Colon (tissue), 2 donors: ENCODE measurements at regions not wholly inside any gene's neighbourhood (a gene's known extent, or its start where the extent isn't known, plus 50 kb on each side); places are given as distances from the start of the nearest gene placed in this dataset.
"Not testable (repeated sequence)": the region's sequence is repeated elsewhere in the genome, so short reads cannot be mapped to it uniquely, and the experiment has no call there.

Experiments
- FAIRE-seq: peaks from 2 replicates; lab custom pipeline; 2012; peaks lifted over from hg19 to GRCh38; lab: Jason Lieb, UNC
- donor health status: control.
- donor health status: control.

DNA sequence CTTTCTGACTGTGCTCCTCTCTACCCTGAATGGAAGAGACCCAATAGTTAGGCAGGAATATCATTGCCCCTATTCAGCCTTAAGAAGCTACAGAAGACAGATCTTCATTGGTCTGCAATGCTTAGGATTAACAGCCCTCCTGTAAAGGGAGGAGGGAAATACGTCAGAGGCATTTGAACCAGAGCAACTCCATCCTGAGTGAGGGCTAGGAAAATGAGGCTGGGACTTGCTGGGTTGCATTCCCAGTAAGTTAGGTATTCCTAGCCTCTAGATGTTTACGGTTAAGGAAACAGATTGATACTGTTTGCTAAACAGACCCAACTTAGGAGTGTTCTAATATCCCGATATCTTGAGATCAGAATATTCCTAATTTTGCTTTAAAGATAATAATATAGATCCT, 63.5 kb downstream of the PCDH18 start:
- no peak for FAIRE-seq

- FAIRE-seq: no peak
These were observed 64.8 kb downstream of the PCDH18 start for GRCh38 chr4:137467537-137467936.

DNA sequence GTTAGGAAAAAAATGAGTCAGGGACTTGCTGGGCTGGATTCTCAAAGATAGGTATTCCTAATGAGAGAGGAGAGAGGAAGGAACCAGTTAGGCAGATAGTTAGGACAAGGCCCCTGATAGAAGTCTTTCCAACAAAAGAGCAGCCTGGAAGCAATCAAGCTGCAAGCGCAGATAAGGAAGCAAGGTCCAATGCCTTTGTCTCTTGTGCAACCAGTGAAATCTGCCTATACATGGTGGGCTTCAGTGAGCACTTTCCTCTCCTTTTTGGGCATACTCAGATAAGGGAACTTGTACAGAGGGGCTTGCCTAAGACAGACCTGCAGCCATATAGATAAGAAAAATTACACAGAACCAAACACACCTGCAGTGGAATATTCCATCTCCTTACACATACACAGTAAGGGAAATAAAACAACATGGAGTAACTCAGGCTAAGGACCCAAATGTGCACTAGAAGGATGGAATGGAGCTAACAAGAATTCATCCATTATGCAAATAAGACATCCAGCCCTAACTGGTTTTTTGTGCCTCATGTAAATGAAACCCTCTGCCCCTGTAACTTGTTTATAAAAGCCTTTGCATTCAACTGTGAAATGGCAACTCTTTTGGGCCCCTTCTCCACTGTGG, 68.8 kb downstream of the PCDH18 start:
- FAIRE-seq: no peak

DNA sequence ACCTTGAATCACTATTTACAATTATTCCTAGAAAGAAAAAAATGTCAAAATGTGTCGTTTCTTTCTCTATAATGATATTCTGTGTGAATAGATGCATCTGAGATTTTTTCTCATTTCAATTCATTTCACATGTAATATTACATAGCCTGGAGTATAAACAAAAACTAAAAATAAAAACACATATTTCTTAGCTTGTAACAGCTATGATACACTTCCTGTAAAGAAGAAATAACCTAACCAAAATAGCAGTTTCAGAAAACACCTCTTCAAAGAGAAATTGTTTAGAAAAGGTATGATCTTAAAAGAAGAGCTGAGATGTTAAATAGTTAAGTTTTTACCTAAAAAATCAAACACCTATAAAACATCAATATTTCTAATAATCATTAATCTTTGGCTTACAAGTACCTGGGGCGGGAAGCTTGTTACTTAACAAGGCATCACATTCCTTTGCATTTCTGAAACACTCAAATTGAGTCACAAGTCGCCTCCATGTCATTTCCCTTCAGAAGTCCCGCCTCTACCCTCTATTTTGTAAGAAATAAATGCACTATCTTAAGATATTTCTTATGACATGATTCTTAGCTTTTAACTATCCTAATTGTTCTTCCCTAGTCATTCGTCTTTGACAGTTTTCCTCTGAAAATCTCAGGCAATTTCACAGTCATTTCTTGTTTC, 76.5 kb downstream of the PCDH18 start:
- no peak for FAIRE-seq

- no peak for FAIRE-seq
These were observed 77.5 kb downstream of the PCDH18 start for GRCh38 chr4:137454767-137455166.

DNA sequence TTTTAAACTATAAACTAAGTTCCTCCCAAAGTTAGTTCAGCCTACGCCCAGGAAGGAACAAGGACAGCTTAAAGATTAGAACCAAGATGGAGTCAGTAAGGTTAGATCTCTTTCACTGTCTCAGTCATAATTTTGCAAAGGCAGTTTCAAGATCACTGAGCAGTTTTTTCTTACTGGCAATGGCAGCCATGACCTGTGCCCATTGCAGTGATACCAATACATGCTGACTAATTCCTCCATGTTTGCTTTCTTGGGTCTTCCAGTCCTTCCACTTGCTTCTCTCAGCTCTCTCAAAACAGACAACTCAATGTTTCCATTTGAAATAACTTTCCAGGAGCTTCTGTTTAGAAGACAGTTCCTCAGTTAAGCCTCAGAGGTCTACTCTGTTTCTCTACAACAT, 79.5 kb downstream of the PCDH18 start:
- FAIRE-seq: no peak

DNA sequence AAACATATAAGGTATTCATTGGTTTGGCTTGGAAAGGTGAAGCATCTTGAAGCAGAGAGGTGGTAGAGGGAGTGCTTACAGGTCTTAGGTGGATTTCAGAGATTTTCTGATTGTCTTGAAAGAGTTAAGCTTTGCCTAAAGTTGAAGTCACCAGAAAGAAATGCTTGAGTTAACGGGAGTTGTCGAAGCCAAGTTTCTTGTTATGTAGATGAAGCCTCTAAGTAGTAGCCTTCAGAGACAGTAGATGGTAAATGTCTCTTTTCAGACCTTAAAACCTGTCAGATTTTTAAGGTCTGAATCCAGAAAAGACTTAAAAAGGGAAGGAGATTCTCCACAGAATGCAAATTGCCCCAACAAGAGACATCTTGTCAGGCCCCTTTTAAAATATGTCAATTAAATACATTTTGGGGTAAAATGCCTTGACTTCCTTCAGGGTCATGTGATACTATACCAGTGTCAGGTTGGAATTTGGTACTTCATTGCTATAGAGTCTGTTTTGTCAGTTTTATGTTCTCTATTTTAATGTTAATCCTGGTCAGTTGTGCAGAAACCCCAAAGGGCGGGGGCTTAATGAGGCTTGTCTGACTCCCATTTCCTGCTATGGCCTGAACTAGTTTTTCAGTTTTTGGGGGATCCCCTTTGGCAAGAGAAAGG, 81.0 kb downstream of the PCDH18 start:
- FAIRE-seq: no peak

- FAIRE-seq: no peak
These were observed 83.9 kb downstream of the PCDH18 start for GRCh38 chr4:137448402-137448801.

GRCh38 chr4:137446071-137446470, 86.2 kb downstream of the PCDH18 start:
- FAIRE-seq: no peak

DNA sequence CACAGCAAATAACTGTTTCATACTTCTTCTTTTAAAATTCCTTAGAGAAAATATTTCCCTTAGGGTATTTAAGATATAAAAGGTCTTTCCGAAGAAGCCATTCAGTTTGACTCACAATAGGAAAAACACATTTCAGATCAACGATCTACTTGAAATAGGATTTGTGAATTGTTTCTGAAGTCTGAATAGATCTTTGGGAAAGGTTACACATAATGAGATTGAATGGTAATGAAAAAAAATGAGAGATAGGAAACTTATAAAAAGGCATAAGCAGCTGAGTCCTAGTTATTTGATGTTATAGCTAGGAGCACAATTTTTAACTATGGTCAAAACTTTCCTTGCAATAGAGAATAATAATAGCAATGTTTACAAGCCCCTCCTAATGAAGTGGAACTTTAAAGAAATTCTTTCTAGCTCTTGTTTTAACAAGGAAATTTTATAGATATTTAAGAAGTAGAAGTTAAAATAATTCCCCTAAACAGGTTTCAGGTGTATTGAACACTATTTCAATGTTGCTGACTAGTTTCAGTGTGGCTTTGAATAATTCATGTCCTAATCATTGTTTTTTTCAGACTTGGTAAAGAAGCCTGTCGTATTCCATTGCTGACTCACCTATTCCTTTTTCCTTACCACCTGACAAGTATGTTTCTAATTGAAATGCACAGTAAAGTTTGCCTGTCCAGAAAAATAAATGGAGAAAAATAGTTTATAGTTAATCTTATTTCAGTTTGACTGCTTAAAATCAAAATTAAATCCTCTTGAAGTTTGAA, 89.1 kb downstream of the PCDH18 start:
- FAIRE-seq: no peak

- no peak for FAIRE-seq
These were observed 99.6 kb downstream of the PCDH18 start for GRCh38 chr4:137432446-137433311.

- FAIRE-seq: no peak
These were observed 102.1 kb downstream of the PCDH18 start for GRCh38 chr4:137430171-137430570.

DNA sequence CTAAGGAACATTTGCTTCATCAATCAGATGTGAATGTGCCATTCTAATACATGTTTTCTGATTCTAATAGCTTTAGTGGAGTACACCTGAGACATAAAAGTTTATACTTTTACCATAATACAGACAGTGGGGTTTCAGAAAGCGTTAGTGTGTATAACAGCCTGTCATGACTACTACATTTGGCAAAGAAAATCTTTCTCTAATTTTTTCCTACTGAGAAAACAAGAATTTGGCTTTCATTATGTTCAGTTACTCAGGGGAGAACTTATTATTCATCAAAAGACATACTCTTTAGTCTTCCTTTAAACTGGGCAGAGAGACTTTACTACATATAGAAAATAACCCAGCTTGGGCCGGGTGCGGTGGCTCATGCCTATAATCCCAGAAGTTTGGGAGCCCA, 104.9 kb downstream of the PCDH18 start:
- FAIRE-seq: no peak

DNA sequence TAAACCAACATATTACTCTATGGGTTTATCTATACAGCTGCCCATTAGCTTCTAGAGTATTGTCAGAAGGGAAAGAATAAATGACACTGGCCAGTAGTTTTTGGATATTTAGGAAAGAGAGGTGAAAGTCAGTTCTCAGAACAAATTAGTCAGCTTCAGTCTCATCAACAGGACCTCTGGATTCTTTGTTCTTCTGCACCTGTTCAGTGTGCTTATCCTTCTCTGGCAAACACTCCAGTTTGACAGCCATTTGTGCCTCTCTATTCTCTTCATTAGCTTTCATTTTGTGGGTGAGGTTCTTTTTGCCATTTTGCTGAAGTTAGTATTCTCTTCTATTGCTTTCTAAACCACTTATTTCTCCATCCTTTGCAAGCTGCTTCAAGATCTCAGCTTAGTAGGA, 107.0 kb downstream of the PCDH18 start:
- no peak for FAIRE-seq

DNA sequence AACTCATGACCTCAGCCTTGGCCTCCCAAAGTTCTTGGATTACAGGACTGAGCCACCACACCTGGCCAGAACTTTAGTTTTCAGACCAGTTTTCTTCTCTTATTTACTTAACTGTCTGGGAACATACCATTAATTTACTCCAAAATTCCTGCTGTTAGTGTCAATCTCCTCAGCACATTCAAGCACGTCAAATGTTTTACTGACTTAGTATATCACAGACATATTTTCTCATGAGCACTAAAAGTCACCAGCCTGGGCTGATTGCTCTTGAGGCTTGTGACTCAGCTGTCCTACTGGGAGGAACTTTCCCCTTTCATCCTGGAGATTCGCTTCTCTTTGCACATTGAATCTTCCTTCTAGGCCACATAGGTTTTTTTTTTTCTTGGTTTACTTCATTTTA, 109.6 kb downstream of the PCDH18 start:
- no peak for FAIRE-seq

DNA sequence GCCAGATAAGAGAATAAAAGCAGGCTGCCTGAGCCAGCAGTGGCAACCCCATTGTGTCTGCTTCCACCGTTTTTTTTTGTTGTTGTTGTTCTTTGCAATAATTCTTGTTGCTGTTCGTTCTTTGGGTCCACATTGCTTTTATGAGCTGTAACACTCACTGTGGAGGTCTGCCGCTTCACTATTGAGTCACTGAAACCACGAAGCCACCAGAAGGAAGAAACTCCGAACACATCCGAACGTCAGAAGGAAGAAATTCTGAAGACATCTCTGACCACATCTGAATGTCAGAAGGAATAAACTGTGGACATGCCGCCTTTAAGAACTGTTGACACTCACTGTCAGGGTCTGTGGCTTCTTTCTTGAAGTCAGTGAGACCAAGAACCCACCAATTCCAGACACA, 110.5 kb downstream of the PCDH18 start:
- FAIRE-seq: no peak

- FAIRE-seq: no peak
These were observed 111.3 kb downstream of the PCDH18 start for GRCh38 chr4:137420901-137421396.

DNA sequence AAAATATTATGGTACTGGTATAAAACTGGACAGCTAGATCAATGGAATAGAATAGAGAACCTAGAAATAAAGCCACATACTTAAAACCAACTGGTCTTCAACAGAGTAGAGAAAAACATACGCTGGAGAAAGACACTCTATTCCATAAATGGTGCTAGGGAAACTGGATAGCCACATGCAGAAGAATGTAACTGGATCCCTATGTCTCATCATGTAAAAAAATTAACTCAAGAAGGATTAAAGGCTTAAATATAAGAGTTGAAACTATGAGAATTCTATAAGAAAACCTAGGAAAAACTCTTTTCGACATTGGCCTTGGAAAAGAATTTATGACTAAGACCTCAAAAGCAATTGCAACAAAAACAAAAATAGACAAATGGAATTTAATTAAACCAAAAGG, 114.6 kb downstream of the PCDH18 start:
- no peak for FAIRE-seq

DNA sequence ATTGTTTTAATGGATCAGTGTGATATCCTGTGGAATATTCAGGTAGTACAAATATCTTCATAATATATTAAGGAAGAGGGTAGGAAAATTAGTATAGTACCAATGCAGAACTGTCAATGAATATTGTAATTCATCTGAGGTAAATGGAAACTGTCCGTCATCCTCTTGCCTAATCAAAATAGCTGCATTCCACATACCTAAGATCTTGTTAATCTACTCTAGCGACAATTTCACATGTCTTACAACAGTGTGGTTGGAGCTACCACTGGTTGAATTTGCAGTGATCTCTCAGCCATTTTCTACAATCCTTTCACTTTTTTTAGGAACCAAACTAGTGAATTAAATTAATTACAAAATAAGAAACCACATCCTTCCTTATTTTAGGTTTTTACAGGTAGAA, 117.5 kb downstream of the PCDH18 start:
- FAIRE-seq: no peak

- FAIRE-seq: no peak
These were observed 123.6 kb downstream of the PCDH18 start for GRCh38 chr4:137408527-137409177.

GRCh38 chr4:137405833-137406232, 126.5 kb downstream of the PCDH18 start:
- not testable (repeated sequence) for FAIRE-seq
